Left forelimb (tissue), 1 donor: ENCODE measurements at regions not wholly inside any gene's neighbourhood (a gene's known extent, or its start where the extent isn't known, plus 50 kb on each side); places are given as distances from the start of the nearest gene placed in this dataset.
"Not testable (repeated sequence)": the region's sequence is repeated elsewhere in the genome, so short reads cannot be mapped to it uniquely, and the experiment has no call there.

Experiments used
- DNase-seq: peaks from one replicate; pipeline ENCODE4 v3.0.0-alpha.2; 2018; ENCODE audit warnings: low spot score

- DNase-seq: no peak
These were observed 135.5 kb downstream of the CEMIP2 start for GRCh38 chr9:71632776-71633175.

- DNase-seq: no peak
These were observed 137.8 kb downstream of the CEMIP2 start for GRCh38 chr9:71630377-71630995.

DNA sequence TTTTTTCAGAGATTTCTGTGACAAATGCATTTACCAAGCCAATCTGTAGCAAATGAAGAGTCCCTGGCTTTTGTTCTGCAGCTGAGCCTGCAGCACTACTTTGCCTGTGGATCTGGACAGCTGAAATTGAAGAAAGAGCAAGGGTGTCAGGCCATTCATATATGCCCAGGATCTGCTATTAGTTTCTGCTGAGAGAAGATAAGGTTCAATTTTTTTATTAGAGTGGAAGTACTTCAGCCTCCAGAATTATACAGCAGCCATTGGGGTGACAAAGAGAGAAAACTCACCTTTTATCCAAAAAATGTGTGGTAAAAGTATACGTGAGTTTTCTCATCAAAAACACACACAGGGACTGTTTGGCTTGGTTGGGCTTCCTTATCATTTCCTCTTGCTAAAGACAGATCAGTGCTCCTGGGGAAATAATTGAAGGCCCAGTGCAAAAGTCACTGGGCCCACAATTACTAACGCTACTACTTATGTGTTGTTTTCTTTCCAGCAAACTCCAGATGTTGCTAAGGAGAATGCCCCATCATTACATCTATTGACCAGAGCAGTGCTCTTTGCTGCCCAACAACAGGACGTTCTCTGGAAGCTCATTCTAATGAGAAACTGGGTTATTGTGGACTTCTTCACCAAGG lies 138.6 kb downstream of the CEMIP2 start:
- DNase-seq: no peak

DNA sequence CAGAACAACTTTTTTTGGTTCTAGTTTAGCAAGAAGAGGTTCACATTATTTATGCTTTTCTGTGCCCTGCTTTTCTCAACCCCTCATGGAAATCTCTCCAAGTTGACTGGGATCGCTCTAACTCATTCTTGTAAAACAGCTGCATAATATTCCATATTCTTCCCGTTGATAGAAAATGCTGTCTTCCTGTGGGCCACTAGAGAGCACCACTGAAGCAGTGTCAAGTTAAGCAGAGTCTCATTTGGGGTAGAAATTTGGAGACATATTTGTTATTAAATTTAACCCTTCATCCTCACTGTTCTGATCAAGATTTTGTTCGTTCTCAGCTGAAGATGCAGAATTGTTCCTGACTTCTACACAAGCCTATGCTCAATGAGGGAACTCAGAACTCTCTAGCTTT lies 140.1 kb downstream of the CEMIP2 start:
- DNase-seq: no peak

GRCh38 chr9:71627537-71627936 lies 140.8 kb downstream of the CEMIP2 start:
- no peak for DNase-seq

DNA sequence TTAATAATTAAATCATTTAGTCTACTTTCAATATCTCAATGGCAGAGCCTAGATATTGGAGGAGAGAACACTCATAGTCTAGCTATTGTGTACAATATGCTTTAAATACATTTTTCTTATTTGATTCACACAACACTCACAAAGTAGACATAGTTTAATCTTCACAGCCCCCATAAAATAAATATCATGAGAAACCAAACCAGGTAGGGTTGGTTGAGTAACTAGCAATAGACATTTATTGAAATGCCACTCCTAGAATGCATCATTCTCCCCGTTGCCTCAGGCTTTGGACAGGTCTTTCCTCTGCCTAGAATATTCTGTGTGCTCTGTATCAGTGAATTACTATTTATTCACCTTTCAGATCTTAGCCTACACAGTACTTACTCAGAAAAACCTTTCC lies 141.9 kb downstream of the CEMIP2 start:
- no peak for DNase-seq

GRCh38 chr9:71624728-71625127 lies 143.6 kb downstream of the CEMIP2 start:
- no peak for DNase-seq

GRCh38 chr9:71620746-71621145 lies 147.6 kb downstream of the CEMIP2 start:
- no peak for DNase-seq

- DNase-seq: no peak
These were observed 148.0 kb downstream of the CEMIP2 start for GRCh38 chr9:71620331-71620730.

- no peak for DNase-seq
These were observed 148.4 kb downstream of the CEMIP2 start for GRCh38 chr9:71619926-71620325.

GRCh38 chr9:71614409-71615010 lies 153.8 kb downstream of the CEMIP2 start:
- DNase-seq: no peak

DNA sequence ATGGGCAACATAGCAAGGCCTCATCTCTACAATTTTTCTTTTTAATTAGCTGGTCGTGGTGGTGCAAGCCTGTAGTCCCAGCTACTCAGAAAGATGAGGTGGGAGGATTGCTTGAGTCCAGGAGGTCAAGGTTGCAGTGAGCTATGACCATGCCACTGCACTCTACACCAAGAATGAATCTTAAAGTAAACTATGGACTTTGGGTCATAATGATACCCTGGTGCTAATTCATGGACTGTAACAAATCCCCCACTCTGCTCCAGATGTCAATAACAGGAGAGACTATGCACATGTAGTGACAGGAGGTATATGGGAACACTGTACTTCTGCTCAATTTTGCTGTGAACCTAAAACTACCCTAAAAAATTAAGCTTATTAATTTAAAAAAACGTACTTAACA lies 155.4 kb downstream of the CEMIP2 start:
- no peak for DNase-seq

DNA sequence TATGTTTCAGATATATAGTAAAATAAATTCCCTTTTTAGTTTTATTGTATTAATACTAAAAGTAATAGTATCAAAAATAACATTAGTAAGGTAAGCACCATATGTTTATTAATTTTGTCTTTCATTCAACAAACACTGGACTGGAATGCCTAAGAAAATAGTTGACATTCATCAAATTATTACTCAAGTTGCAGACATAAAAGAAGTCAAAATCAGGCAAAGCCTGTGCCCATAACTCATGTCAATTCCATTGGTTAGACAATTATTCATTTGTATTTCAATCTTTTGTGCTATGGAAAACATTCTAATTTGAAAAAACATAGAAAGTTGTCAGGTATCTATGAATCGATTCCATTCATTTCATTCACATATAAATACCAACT lies 158.9 kb downstream of the CEMIP2 start:
- no peak for DNase-seq

- no peak for DNase-seq
These were observed 159.4 kb downstream of the CEMIP2 start for GRCh38 chr9:71608825-71609447.

- DNase-seq: no peak
These were observed 160.3 kb downstream of the CEMIP2 start for GRCh38 chr9:71608021-71608420.

- no peak for DNase-seq
These were observed 160.8 kb downstream of the CEMIP2 start for GRCh38 chr9:71607461-71607881.

- peak; percentile 70 for DNase-seq
These were observed 163.9 kb downstream of the CEMIP2 start for GRCh38 chr9:71604197-71605063.

GRCh38 chr9:71602652-71603051 lies 165.7 kb downstream of the CEMIP2 start:
- DNase-seq: no peak

DNA sequence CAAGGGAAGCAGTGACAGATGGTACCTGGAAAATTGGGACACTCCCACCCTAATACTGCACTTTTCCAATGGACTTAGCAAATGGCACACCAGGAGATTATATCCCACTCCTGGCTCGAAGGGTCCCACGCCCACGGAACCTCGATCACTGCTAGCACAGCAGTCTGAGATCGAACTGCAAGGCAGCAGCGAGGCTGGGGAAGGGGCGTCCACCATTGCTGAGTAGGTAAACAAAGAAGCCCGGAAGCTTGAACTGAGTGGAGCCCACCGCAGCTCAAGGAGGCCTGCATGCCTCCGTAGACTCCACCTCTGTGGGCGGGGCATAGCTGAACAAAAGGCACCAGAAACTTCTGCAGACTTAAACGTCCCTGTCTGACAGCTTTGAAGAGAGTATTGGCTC lies 172.6 kb downstream of the CEMIP2 start:
- DNase-seq: not testable (repeated sequence)

- DNase-seq: no peak
These were observed 173.8 kb downstream of the CEMIP2 start for GRCh38 chr9:71594541-71594940.

- no peak for DNase-seq
These were observed 175.9 kb downstream of the CEMIP2 start for GRCh38 chr9:71592400-71592799.

DNA sequence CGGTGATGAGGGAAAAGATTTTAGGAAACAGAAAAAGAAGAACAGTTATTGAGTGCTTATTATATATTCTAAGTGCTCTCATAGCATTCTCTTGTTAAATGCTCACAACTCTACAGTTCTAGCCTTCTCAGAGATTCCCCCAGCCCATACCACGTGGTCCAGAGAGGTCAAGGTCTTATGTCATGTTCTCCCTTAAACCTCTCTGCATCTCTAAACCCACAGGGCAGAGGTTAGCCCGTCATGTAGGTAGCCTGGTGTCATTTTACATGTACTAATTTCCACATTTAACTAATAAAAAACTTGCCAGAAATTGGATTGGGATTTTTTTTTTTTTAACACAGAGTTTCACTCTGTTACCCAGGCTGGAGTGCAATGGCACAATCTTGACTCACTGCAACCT lies 178.0 kb downstream of the CEMIP2 start:
- no peak for DNase-seq
